GM23338 (cell line): ENCODE measurements at regions not wholly inside any gene's neighbourhood (a gene's known extent, or its start where the extent isn't known, plus 50 kb on each side); places are given as distances from the start of the nearest gene placed in this dataset.

ENCODE experiments used
- CREB1 ChIP-seq: fragments of 250-450 bp; sonication (Bioruptor Pico); IDR thresholded peaks from 2 replicates; pipeline ENCODE4 v1.5.0; 2020; ENCODE audit warnings: low read depth, mild to moderate bottlenecking, moderate library complexity
- CTCF ChIP-seq, 2 experiments: fragments of 200-600 bp in 1 of 2; sonication (generic) in 1 of 2; conservative IDR thresholded peaks; 2 replicates each; pipeline versions ENCODE4 v1.5.1 to v1.6.1; 2016 to 2017; ENCODE audit warnings: antibody characterized with exemption in 2 of 2, low read depth in 2 of 2, mild to moderate bottlenecking in 2 of 2, moderate library complexity in 1 of 2
- EZH2 ChIP-seq: fragments of 200-600 bp; sonication (generic); IDR thresholded peaks from one replicate; pipeline ENCODE4 v1.8.0; 2017; ENCODE audit warnings: antibody characterized with exemption, mild to moderate bottlenecking, low read depth; ENCODE audit not compliant: unreplicated experiment
- REST ChIP-seq: IDR thresholded peaks from one replicate; pipeline ENCODE4 v1.6.1; 2018; ENCODE audit warnings: antibody characterized with exemption; ENCODE audit not compliant: unreplicated experiment

- TF ChIP-seq CTCF (conservative IDR thresholded peaks at IDR 0.05; ENCODE audit: low read depth in 2 of 2) = no peak
- TF ChIP-seq EZH2 = no peak
- TF ChIP-seq CREB1 (CRISPR knock-in tag) = no peak
- no peak for TF ChIP-seq REST
Measured at GRCh38 chr3:103698646-103699045, 1263.8 kb downstream of the ZPLD1 start.
